Ecto neural progenitor cell (in vitro differentiated cells): ENCODE measurements at regions not wholly inside any gene's neighbourhood (a gene's known extent, or its start where the extent isn't known, plus 50 kb on each side); places are given as distances from the start of the nearest gene placed in this dataset.
A peak's percentile ranks its signal among the peaks of the same experiment; 100 is the strongest.
"Not testable (repeated sequence)": the region's sequence is repeated elsewhere in the genome, so short reads cannot be mapped to it uniquely, and the experiment has no call there.

Source experiments
- DNase-seq: peaks from one replicate; pipeline ENCODE4 v3.0.0-alpha.2; 2018; ENCODE audit warnings: low spot score

DNA sequence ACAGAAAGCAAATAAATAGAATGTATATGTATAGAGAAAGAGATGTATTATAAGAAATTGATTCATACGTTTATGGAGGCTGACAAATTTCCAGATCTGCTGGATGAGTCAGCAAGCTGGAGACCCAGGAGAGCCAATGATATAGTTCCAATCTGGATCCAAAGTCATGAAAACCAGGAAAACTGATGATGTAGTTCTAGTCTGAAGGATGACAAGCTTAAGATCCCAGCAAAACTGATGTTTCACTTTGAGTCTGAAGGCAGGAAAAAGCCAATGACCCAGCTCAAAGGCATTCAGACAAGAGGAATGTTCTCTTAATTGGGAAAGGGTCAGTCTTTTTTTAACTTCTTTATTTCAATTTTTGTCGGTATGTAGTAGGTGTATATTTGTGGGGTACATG lies 102.6 kb downstream of the LHFPL1 start:
- no peak for DNase-seq

DNA sequence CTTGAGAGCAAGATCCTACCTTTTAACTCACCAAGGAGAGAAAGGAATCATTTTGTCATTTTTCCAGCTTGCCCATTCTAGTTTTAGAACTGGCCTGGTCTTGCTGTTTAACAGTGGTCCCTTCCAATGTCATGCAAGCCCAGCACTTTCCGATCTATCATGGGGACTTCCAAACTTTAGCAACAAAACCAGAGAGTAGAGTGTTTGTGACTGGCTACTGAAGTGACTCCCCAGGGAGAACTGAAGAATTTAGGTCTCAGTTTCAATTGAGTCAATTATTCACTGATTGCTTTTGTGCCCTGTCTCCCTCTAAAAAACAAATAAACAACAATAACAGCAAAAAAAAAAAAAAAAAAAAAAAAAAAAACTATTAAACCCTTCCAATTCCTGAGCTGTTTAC lies 108.3 kb downstream of the LHFPL1 start:
- DNase-seq: no peak

DNA sequence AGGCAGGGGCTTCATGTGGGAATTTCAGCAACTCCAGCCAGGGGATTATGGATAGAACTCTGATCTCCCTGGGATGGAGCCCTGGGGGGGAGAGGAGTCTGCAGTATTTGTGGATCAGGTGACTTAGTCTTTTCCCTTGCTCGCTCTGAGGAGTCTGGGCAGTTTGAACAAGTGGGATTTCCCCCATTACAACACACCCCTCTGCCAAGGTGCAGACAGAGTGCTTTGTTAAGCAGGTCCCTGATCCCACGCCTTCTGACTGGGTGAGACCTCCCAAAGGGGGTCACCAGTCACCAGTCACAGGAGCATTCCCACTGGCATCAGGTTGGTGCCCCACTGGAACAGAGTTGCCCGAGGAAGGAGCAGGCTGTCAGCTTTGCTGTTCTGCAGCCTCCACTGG lies 123.9 kb downstream of the LHFPL1 start:
- no peak for DNase-seq

DNA sequence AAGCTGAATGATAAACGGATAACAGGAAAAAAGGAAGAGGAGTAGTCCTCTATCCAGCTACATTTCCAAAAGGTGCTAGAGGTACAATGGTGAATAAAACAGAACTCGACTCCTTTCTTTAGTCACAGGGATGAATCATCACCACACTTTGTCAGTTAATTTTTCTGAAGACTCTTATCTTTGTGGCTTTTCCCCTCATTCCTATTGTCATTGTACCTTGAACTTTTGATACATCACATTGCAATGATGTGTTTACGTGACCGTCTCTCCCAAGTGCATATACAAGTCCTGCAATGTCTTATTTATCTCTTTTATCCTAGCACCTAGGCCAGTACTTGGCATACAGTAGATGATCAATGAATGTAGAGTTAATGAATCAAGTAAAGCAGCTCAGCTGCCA lies 134.7 kb downstream of the LHFPL1 start:
- DNase-seq: no peak

DNA sequence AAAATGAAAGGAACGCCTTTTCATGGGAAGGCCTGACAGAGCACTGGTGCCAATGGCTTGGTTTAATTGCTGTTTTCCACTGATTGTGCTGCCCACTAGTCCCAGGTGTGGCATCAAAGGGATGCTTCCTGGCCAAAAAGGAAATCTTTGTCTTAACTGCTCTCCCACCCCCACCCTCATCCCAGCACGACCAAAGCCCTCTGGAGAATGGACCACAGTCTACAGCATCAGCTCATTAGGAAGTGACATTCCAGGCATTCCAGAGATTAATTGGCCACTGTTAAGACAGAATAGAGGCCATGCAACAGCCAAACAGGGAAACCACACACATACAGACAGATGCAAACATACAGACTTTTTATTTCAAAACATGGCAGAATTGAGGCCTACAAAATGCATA lies 143.2 kb downstream of the LHFPL1 start:
- DNase-seq: peak; percentile 47

DNA sequence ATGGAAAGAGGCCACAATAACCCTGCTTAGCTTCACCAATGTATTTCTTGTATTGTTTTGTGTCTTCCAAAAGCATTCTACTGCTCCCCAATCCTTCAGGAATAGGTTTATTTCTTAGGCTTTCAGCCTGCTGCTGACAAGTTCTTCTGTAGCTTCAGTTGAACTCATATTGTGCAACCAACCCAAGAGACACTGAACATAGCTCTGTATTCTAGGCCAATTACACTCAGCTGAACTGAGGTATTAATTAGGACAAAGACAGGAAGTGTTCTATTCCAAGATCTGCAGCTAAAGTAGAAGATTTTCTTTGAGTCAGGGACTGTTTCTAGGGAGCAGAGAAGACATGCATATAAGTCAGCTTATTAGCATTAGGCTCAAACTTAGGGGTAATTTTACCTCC lies 151.8 kb downstream of the LHFPL1 start:
- no peak for DNase-seq

DNA sequence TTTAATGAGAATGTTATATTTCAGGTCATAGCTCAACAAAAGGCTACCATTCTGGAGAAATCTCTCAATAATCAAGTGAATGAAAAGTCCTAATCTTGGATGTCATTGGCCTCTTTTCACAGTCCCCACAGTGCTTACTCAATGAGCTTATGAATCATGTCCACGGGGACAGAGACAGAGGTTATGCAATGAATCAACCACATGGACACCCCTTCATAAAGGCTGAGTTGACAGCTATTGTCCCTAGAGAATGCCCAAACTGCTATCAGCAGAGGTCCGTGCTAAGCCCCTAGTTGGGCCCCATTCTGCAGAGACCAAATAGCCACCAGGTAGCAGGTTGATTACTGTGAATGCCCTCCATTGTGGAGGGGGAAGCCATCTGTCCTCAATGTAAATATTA lies 158.1 kb downstream of the LHFPL1 start:
- no peak for DNase-seq

DNA sequence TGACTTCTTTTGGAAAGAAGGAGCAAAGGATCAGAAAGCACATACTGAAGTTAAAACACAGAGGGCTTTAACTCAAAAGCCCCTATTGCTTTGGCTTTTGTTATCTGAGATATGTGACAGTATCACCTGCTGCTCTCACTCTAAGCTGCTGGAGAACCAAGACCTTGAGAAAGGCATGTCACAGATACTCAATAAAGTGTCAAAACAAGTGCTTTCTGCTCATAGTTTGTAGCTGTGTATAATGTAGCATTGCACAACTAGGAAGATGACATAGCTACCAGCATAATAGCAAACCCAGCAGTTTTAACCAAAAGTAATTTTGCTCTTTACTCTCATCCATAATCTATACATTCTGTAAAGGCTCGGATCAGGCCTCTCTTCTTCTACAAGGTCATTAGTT lies 159.6 kb downstream of the LHFPL1 start:
- no peak for DNase-seq

DNA sequence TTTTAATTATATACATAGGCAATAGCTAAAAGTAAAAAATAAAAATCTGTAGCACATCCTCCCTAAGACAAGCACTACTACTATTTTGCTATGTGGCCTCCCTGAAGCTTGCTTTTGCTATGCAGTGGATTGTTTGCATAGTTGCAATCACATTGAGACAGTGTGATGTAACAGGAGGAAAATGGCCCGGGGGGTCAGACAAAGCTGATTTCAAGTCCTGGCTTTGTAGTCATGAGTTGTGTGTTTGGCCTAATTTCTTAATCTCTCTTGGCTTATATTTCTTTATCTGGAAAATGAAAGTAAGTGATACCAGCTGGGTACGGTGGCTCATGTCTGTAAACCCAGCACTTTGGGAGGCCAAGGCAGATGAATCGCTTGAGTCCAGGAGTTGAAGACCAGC lies 166.6 kb downstream of the LHFPL1 start:
- no peak for DNase-seq

DNA sequence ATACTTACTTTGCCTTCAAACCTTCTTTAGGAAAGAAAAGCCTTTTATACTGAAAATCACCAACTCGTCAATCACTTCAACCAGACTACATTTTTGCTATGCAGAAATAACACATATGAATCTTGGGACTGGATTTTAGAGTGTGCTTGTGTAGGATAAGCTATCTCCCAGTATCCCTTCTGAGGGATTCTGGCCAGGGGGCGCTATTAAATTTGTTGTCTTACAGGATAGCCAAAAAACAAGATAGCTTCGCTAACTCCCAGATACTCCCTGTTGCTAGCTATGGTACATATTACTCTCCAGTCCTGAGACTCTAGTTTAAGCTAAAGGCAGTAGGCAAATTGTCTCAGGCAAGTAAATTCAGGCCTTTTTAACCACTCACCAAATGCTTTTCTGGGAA lies 167.2 kb downstream of the LHFPL1 start:
- no peak for DNase-seq

DNA sequence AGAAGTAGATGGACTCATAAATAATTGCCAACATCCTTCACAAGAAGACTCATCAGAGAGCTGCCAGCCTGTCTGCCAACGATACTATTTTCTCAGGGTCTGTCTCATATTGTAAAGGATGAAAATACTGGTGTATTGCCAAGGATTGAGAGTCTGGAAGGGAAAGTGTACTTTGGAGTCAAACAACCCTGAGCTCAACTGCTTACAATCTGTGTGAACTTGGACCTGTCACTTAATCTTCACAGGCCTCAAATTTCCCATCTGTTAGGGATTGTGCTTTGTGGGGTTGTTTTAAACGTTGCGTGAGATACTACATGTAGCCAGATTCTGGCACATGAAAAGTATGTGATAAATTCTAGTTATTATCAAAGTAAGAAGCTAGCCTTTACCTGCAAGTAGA lies 169.1 kb downstream of the LHFPL1 start:
- DNase-seq: no peak

DNA sequence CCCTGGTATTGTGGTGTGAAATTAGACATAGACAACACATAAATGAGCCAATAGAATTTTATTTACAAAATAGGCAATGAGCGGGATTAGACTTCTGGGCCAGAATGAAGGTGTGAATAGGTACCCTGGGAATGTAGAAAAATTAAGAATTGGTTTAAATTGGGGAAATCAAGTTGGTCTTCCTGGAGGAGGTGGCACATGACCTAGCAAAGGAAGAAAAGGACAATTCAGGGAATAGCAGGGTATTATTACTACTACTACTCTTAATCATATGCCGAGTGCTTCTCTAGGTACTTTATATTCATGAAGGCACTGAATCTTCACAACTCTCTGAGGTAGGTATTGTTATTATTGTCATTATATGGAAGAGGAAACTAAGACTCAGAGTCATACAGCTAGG lies 202.1 kb downstream of the LHFPL1 start:
- DNase-seq: no peak

DNA sequence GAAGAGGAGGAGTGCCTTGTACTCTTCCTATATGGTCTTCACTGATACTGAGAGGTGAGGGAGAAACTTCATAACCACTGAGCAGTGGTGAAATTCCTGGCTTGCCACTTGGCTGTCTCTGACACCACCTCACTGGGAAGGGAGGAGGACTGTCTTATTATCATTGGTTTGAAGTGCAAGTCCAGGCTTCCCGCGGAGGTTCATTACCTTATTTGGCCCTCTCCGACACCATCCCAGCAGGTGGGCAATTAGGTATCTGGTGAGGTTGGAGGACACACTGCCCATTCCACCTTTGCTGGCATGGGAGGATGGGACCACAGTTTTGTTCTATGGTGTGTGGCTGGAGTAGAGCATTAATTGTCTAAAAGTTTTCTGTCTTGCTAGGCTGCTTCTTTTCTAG lies 206.1 kb downstream of the LHFPL1 start:
- DNase-seq: no peak

DNA sequence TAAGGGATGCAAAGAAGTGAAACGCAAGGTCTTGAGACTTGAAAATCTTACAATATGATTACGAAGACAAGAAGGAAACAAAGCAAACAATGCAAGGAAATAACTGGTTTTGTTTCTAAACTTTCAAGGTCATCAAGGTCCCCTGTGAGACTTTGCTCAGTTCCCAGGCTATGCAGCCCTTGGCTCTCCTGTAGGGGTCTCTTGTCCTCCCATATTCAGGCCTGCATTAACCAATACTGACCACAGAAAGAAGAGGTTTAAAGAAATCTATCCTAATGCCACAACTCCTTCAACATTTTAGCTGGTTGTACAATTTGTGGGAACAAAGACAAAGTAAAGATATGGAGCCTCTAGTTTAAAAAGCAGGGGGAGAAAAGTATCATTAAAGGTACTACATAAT lies 209.2 kb downstream of the LHFPL1 start:
- no peak for DNase-seq

DNA sequence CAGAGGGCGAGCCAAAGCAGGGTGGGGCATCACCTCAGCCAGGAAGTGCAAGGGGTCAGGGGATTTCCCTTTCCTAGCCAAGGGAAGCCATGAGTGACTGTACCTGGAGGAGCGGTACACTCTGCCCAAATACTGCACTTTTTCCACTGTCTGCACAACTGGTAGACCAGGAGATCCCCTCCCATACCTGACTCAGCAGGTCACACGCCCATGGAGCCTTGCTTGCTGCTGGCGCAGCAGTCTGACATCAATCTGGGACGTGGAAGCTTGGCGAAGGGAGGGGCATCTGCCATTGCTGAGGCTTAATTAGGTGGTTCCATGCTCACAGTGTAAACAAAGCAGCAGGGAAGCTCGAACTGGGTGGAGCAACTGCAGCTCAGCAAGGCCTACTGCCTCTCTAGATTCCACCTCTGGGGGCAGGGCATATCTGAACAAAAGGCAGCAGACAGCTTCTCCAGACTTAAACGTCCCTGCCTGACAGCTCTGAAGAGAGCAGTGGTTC lies 217.7 kb downstream of the LHFPL1 start:
- DNase-seq: peak; percentile 47

DNA sequence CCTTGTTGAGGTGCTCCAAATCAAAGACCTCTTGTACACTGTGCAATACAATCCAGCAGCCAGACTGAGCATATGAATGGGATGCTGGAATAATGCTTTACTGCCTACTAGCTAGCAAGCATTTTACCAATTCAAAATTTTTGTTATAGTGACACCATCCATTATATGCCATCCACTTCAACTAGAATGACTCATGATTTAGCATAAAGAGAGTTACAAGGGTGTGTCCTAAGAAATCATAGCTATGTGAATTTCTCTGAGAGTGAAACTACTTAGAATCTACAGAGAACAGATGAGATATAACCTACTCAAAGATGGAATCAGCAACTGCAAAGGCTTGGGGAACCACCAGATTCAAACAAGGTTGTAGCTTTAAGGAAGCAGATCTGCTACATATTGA lies 221.9 kb downstream of the LHFPL1 start:
- no peak for DNase-seq

DNA sequence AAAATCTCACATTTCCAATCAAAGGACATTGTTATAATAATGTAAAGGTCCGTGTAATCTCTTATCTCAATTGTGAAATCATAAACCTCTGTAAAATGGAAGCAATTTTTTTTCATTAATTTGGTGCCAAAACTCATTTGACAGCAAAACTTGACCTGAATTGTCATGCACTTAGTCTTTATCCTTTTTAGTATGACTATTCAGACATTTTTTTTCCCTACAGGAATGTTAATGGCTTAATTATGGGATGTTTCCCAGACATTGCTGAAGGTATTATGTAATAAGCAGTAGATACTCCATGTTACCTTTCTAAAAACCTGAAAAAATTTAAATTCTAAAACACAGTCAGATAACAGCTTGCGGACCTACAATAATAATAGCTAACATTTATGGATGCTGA lies 228.9 kb downstream of the LHFPL1 start:
- DNase-seq: no peak

DNA sequence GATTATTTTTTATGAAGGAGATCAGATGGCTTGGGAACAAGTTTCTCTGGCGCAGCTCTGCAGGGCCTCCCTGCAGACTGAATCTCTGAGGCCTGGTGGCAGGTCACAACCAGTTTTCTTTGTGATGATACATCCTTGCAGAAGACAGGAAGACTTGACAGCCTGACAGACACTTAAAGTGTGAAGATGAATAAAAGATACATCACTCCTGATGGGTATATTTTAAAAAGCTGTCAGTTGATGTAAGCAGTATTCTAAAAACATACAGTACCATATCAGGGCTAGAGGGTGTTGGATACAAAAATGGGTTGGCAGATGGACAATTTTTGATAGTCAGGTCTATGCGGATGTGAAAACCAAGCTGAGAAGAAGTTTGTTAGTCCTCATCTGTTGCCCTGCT lies 239.5 kb downstream of the LHFPL1 start:
- no peak for DNase-seq

DNA sequence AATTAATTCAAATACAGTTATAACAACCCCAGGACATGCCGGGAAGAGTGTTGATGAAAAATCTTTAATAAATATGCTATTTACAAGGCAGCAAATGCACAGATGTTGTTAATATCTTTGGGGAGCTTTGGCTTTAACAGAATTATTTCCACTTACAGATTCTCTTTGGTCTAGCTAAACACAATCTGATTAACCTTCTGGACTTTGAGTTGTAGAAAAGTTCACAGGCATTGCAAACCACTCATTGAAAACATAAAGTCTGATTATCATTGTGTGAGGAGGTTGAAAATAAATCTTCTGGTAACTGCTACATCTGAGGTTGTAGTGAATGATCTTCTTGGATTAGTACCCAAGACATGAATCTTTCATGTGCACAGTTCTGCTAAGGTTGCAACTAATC lies 255.6 kb downstream of the LHFPL1 start:
- no peak for DNase-seq

DNA sequence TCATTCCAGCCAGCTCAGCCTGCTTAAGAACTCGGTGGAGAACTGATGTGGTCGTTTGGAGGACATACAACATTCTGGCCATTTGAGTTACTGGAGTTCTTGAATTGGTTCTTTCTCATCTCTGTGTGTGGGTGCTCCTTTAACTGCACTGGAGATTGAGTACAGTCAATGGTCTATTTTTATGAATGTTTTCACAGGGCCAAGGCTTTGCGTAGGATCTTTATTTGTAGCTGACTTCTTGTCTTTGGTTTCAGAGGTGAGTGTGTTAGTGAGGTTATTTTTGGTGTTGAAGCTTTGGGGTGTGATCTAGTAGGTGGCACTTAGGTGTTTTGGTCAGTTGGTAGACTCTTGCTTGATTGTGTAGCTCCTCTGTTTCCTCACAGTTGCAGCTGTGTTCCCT lies 288.4 kb downstream of the LHFPL1 start:
- DNase-seq: no peak

DNA sequence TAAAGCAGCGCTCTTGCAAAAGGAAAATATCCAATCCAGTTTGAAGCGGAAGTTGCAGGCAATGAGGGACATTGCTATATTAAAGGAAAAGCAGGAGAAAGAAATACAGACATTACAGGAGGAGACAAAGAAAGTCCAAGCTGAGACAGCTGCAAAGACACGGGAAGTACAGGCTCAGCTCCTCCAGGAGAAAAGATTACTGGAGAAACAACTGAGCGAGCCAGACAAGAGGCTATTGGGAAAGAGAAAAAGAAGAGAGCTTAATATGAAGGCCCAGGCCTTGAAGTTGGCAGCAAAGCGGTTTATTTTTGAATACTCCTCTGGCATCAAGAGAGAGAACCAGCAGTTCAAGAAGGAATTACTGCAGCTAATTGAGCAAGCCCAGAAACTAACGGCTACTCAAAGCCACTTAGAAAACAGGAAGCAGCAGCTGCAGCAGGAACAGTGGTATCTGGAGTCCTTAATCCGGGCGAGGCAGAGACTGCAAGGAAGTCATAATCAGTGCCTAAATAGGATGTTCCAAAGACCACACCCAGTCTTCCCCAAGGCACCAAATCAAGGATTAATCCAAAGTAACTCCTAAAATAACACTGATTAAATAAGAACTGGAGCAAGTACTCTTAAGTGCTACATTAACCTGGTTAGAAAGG lies 298.0 kb downstream of the LHFPL1 start:
- DNase-seq: not testable (repeated sequence)

DNA sequence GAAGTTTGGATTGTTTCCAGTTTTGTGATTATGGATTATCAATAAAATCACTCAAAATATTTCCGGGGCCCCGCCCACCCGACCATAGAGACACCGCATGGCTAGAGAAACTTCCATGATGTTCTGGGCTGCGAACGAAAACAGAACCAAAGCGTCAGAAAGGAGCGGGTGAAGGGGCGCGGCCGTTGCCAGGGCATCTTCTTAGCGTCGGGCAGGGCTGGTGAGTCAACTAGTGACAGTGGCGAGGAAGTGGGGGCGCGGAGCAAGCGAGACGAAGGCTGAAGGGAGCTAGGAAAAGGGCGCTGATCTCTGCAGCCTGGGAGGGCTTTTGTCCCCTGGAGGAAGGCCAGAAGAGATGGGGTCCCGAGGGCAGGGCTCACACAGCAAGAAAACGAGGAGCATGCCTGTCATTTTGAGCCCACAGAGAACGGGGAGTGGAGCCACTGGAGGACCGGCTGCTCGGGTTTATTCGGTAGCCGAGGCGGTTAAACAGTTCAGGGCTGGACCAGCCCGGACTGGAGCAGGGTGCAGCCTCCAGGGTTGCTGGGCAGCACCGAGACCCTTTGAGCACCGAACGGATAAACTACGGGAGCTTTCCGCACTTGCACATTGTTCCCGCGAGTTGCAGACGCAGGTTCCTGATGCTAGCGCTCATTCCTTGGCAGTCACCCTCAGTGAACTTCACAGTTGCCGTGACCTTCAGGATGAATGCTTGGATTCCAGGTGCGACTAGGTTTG lies 298.1 kb upstream of the TRPC5 start:
- no peak for DNase-seq

DNA sequence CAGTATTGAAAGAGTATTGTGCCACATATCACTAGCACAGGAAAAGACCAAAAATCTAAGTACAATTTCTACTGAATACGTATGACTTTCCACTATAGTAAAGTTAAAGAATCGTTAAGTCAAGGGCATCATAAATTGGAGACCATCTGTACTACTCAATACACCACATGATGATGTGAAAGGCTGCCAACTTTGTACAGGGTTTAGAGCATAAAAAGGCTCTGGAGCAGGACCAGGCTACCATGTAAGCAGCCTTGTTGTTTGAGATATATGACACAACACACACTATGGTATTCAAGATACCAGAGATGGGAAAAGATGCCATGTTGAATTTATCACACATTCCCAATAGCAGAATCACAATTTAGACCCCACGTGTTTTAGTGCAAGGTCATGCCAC lies 294.9 kb upstream of the TRPC5 start:
- no peak for DNase-seq

DNA sequence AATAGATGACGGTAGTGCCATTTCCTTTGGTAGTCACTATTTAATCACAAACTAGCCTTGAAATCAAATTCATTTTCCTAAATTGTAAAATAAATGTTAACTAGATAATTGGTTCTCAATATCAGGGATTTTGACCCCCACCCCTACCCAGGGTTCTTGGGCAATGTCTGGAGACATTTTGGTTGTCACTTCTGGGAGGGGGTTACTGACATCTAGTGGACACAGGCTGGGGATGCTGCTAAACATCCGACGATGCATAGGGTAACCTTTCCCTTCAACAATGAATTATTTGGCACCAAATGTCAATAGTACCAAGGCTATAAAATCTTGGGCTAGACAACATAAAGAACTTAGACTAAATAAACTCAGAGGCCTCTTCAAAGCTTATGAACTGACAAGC lies 285.8 kb upstream of the TRPC5 start:
- DNase-seq: no peak
